Urinary bladder (tissue), 3 donors: ENCODE measurements at regions not wholly inside any gene's neighbourhood (a gene's known extent, or its start where the extent isn't known, plus 50 kb on each side); places are given as distances from the start of the nearest gene placed in this dataset.

Experiments used
- DNase-seq: peaks from one replicate; pipeline ENCODE4 v3.0.0-alpha.2; 2015; ENCODE audit errors: extremely low spot score
- H3K27ac ChIP-seq: one replicate; pipeline ENCODE4 v1.5.1; 2013; ENCODE audit warnings: low read depth, mild to moderate bottlenecking, moderate library complexity
- H3K36me3 ChIP-seq: one replicate; pipeline ENCODE4 v1.6.1; 2013; ENCODE audit warnings: mild to moderate bottlenecking, moderate library complexity; ENCODE audit not compliant: insufficient read depth
- H3K4me1 ChIP-seq: one replicate; pipeline ENCODE4 v1.6.1; 2013; ENCODE audit warnings: mild to moderate bottlenecking, moderate library complexity; ENCODE audit not compliant: insufficient read depth
- H3K4me3 ChIP-seq: one replicate; pipeline ENCODE4 v1.5.1; 2013; ENCODE audit warnings: low read depth, low read length
- WGBS: extraction: QIAGEN DNeasy Blood & Tissue Kit; methylation state at CpG from one replicate; pipeline ENCODE4 v1.1.7; 2013; 5-methylcytosine and 5-hydroxymethylcytosine counted together
- donor health status: healthy with polysubstance abuse.
- donor health status: healthy.

DNA sequence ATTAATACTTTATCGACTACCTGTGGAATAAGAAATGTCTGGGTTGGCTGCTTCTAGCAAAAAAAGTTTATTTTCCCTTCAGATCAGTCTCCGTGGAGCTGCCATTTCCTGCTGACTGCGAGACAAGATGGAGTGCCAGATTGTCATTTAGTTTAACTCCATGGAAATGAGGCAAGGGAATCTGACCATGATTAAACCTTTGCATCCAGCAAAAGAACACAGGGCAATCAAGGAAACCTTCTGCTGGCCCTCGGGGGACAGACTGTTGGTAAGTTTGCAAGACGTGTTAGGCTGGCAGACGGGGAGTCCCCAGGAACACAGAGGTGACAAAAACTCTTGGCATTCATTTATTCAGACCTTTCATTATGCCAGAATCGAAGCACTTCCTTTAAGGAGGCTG is 52.2 kb upstream of the SPACA1 start:
- H3K4me1 ChIP-seq = no peaks in the 10 kb centered on the region
- H3K27ac ChIP-seq = no peak overlapping the region
- no peak overlapping the region for H3K4me3 ChIP-seq
- no peaks in the 10 kb centered on the region for H3K36me3 ChIP-seq
- DNase-seq = no peak
- 53% methylated on average over 7 of the region's 7 CpGs for WGBS

DNA sequence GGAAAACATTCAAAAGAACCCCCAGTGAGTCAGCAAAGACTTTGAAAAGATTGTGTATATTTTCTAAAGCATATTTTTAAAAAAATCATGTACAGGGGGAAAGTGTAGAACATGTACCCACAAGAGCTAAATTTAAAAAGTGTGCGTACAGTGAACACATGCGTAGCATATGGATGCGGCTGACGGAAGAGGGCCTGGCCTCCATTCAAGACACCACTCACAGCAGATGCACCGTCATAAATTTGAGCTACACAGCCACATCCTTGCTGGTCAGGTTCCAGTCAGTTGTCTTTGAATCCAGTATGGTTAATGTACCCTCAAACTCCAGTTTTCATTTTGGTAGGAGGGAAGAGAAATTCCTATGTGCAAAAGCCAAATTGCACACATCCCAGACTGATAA is 54.3 kb upstream of the SPACA1 start:
- no peak overlapping the region for H3K4me3 ChIP-seq
- 80% methylated on average over 5 of the region's 5 CpGs for WGBS
- no peak for DNase-seq
- H3K36me3 ChIP-seq = no peaks in the 10 kb centered on the region
- no peaks in the 10 kb centered on the region for H3K4me1 ChIP-seq
- no peak overlapping the region for H3K27ac ChIP-seq

DNA sequence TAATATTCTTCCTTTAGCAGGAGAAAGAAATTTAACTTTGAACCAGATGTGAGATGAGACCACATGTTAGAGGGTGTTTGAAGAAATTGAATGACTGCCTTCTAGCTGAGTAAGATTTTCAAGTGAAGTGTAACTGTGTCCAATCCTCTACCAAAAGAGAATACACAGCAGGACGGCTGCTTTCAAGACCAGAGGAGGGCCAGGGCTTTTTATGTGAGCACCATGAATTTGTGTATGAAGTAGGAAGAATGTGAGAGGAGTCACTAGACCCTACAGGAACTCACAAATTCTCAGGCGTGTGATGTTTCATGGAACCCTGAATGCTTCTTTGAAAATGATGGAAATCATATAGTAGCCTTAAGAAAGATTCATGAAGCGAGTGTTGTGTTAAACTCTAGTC is 56.8 kb upstream of the SPACA1 start:
- 84% methylated on average over 3 of the region's 3 CpGs for WGBS
- Histone ChIP-seq H3K27ac (no peak overlapping the region), H3K4me1 (no peaks in the 10 kb centered on the region), H3K4me3 (no peak overlapping the region), H3K36me3 (no peaks in the 10 kb centered on the region)
- DNase-seq = no peak

DNA sequence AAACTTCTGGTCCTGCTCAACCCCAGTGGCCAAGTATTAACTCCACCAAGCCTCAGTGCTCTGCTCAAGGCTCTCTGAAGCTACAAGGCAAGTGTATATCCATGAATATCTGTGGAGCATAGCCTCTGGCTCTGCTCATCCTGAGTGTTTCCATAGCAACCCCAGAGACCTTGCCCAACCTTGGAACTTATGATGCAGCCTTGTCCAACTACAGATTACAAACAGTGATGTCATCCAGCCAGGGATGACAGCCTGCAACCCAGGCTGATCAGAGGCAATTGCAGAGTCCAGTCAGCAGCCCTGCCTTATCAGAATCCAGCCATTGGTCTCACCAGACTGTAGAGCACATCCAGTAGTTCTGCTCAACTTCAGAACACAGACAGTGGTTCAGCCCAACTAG is 65.5 kb upstream of the SPACA1 start:
- DNase-seq = no peak
- H3K4me3 ChIP-seq = no peak overlapping the region
- no peaks in the 10 kb centered on the region for H3K4me1 ChIP-seq
- no peaks in the 10 kb centered on the region for H3K36me3 ChIP-seq
- H3K27ac ChIP-seq = no peak overlapping the region

DNA sequence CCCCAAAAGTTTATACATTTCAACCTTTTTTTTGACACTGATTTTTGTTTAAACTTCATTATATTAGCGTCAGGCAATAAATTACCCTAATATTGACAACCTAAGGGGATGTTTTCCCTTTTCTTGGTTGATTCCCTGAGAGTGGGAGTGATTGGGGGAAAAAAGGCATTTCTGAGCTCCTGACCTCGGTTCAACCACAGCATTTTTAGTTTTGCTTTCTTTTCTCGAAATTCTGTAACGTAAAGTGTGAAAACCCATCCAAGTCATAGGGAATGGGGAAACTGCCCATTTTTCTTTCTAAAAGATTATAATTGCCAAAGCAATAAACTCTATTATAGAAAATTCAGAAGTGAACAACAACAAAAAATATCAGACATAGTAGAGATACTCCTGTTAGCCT is 67.9 kb upstream of the SPACA1 start:
- H3K27ac ChIP-seq = no peak overlapping the region
- DNase-seq = no peak
- WGBS = 87% methylated on average over 4 of the region's 4 CpGs
- no peaks in the 10 kb centered on the region for H3K36me3 ChIP-seq
- H3K4me3 ChIP-seq = no peak overlapping the region
- no peaks in the 10 kb centered on the region for H3K4me1 ChIP-seq

DNA sequence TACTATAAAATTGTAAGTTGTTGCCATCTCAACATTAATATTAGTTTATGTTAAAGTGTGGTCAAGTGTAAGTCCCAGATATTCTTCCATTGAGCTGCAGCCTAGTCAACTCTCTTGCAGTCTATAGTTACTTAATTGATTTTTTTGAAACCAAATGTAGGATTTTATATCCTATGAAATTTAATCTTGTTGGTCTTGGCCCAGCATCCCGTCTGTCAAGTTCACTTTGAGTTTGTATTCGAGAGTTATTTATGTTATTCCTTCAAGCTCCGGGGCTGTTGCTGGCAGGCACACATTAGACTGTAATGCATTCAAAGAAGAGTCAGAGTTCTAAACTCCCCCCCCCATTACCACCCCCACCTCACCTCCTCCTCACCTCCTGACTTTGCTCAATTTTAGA is 71.0 kb upstream of the SPACA1 start:
- H3K36me3 ChIP-seq = no peaks in the 10 kb centered on the region
- H3K4me1 ChIP-seq = no peaks in the 10 kb centered on the region
- WGBS = 45% methylated on average over 3 of the region's 3 CpGs
- H3K4me3 ChIP-seq = no peak overlapping the region
- no peak for DNase-seq
- H3K27ac ChIP-seq = no peak overlapping the region

DNA sequence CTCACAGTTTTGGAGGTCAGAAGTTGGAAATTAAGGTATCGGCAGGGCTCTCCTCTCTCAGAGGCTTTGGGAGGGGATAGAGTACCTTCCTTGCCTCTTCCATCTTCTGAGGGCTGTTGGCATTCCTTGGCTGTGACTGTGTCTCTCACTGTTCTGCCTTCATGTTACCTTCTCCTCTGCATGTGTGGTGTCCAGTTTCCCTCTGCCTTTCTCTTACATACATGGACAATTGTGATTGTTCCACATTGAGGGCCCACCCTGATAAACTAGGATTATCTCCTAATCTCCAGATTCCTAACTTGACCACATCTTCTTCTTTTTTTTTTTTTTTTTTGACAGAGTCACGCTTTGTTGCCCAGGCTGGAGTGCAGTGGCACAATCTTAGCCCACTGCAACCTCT is 72.1 kb upstream of the SPACA1 start:
- Histone ChIP-seq H3K4me3 (no peak overlapping the region), H3K4me1 (no peaks in the 10 kb centered on the region), H3K27ac (no peak overlapping the region), H3K36me3 (no peaks in the 10 kb centered on the region)
- 84% methylated on average over 2 of the region's 2 CpGs for WGBS
- no peak for DNase-seq

DNA sequence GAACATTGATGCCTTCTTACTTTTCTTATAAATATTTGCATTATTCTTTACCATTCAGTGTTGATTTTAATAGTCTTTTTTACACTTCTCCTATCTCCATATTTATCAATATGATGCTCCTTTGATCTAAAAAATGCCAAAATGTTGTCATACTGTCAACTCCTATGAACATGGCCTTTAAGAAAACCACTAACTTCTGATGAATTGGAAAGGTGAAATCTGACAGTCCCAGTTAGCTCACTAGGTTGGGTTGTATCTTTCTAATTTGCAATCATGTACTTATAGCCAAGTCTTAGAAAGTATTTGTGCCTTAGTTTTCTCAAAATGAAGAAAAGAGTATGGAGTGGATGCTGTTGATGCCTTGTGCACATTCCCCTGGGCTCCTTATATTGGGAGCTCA is 75.4 kb upstream of the SPACA1 start:
- DNase-seq = no peak

DNA sequence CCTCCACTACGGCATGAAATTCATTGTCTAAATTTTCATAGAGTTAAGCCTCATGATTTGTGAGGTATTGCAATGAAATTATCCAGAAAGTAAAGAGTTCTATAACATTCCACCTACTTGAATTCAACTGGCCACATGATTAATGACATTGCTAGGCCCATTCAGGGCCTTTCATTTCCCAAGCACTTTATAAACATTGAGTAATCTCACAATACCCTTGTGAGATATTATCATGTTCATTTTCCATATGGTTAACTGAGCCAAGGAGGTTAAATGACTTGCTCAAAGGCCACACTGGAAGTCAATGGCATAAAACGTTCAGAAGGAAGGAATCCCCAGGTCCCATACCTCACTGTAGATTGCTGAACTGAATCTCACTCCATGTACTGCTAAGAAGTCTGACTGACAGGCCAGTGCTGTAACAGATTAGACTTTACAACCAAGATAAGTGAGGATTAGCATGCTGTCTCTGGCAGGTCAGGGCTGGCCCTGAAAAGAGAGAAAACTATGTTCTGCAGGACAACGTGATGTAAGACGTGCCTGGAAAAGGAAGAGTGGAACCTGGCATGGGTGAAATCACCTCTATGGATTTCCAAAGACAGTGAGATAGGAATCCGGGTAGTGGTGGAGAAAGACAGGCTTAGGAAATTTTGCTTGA is 75.9 kb upstream of the SPACA1 start:
- Histone ChIP-seq H3K4me3 (no peak overlapping the region), H3K27ac (no peak overlapping the region), H3K4me1 (no peaks in the 10 kb centered on the region), H3K36me3 (no peaks in the 10 kb centered on the region)
- DNase-seq = no peak
- 33% methylated on average over 5 of the region's 5 CpGs for WGBS

More for the DNA sequence above, 75.4 kb upstream of the SPACA1 start:
- H3K4me1 ChIP-seq = no peaks in the 10 kb centered on the region
- H3K27ac ChIP-seq = no peak overlapping the region
- no peaks in the 10 kb centered on the region for H3K36me3 ChIP-seq
- no peak overlapping the region for H3K4me3 ChIP-seq

DNA sequence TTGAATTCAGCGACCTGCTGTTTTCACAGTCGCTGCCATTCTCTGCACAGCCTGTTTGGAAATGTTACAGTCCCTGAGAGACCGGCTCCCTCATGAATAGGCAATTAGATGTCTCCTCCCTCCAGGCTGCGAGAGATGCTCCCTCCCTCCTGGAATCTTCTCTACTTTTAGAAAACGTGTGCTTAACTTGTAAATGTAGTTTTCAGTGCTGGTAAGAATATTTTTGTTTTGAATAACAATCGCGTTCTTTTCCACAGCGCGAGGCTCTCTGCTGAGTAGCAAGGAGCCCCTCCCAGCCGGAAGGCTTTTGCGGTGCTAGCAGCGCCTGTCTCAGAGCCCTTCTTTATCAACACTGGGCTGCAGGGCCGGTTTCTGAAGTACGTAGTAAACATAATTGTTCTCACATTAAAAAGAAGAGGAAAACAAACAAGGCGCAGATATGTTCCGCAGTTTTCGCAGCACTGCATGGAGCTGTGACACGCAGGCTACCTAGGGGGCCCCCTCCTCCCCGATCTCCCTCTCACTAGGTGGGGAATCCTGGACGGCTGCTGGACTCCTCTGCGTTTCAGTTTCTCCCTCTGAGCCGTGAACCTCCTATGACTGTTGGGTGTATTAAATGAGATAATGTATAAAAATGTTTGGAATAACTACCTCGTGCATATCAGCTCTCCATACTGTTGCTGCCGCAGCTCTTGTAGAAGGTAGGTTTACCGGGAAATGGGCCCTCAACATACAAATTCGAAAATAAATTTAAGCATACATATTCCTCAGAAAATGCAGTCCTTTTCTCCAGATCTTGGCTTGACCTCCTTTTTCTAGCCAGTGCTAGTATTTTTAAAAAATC is 79.0 kb upstream of the SPACA1 start:
- no peaks in the 10 kb centered on the region for H3K36me3 ChIP-seq
- no peak overlapping the region for H3K27ac ChIP-seq
- DNase-seq = no peak
- H3K4me1 ChIP-seq = no peaks in the 10 kb centered on the region
- 13% methylated on average over 26 of the region's 26 CpGs for WGBS
- peak overlapping the region; percentile 19 for H3K4me3 ChIP-seq

DNA sequence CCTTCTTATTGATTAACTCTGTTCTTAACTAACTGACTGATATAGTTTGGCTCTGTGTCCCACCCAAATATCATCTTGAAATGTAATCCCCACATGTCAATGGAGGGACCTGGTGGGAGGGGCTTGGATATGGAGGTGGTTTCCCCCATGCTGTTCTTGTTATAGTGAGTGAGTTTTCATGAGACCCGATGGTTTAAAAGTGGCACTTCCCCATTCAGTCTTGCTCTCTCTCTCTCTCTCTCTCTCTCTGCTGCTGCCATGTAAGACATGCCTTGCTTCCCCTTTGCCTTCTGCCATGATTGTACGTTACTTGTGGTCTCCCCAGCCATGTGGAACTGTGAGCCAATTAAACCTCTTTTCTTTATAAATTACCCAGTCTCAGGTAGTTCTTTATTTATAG is 81.8 kb upstream of the SPACA1 start:
- Histone ChIP-seq H3K27ac (no peak overlapping the region), H3K36me3 (no peaks in the 10 kb centered on the region), H3K4me3 (no peak overlapping the region), H3K4me1 (no peaks in the 10 kb centered on the region)
- DNase-seq = no peak
- 61% methylated on average over 2 of the region's 2 CpGs for WGBS

DNA sequence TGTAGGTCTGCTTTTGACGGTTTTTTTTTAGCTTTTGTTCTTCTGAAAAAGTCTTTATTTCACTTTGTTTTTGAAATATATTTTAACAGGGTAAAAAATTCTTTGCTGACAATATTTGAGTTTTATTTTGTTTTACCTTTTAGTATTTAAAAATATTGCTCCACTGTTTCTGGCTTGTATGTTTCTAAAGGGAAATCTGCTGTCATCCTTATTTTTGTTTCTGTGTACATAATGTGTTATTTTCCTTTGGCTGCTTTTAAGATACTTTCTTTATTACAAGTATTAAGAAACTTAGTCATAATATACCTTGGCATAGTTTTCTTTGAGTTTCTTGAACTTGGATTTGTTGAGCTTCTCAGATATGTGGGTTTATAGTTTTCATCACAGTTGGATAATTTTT is 88.6 kb upstream of the SPACA1 start:
- no peak for DNase-seq
- H3K4me3 ChIP-seq = no peak overlapping the region
- no peak overlapping the region for H3K27ac ChIP-seq
- no peaks in the 10 kb centered on the region for H3K4me1 ChIP-seq
- WGBS = 96% methylated on average over 1 of the region's 1 CpG
- no peaks in the 10 kb centered on the region for H3K36me3 ChIP-seq

DNA sequence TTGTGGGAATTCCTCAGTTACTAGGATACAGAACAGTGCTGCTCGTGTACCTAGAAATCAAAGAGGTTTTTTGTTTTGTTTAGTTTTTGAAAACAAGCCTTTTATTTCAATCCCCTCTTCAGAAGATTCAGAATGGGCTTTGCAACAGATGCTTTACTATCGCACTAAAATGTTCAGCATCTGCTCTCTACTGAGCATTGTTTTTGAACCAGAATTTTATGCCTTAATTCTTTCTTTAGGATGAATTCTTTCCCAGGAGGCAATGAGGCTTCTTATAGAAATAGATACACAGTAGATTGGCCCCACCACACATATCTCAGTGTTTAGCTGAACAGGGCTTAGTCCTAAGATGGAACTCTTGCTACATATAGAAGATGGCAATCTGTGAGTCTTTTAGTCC is 95.9 kb upstream of the SPACA1 start:
- no peak overlapping the region for H3K4me3 ChIP-seq
- no peak overlapping the region for H3K27ac ChIP-seq
- H3K4me1 ChIP-seq = no peaks in the 10 kb centered on the region
- 80% methylated on average over 2 of the region's 2 CpGs for WGBS
- no peaks in the 10 kb centered on the region for H3K36me3 ChIP-seq
- no peak for DNase-seq

DNA sequence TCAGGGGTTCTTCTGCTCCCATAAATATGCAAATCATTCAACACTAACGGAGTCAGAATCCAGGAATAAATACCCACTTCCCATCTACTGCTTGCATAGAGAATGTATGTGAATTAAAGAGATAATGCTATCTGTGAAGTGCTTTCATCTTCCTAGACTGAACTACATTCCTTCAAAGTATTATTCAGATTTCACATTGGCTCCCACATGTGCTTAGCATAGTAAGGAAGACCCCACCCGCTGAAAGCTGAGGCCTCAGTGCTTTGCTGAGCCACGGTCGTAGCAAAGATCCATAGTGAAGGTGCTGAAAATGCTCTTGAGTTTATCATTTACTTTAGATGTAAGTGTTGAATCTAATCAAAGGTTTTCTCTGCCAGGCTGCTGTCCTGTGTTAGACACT is 97.0 kb upstream of the SPACA1 start:
- 91% methylated on average over 4 of the region's 4 CpGs for WGBS
- no peak overlapping the region for H3K27ac ChIP-seq
- H3K4me1 ChIP-seq = no peaks in the 10 kb centered on the region
- no peak overlapping the region for H3K4me3 ChIP-seq
- no peaks in the 10 kb centered on the region for H3K36me3 ChIP-seq
- DNase-seq = no peak
